ENCODE measurements at regions not wholly inside any gene's neighbourhood (a gene's known extent, or its start where the extent isn't known, plus 50 kb on each side); places are given as distances from the start of the nearest gene placed in this dataset.

- ChIA-PET POLR2A (no interaction called here), CTCF (no interaction called here)
- no peak overlapping the region for H3K27ac ChIP-seq (ENCODE audit: low read length)
- no peaks in the 10 kb centered on the region for H3K4me1 ChIP-seq (ENCODE audit: control insufficient read depth, insufficient read depth, low read length)
- H3K36me3 ChIP-seq (ENCODE audit: control insufficient read depth, insufficient read depth, low read length): no peaks in the 10 kb centered on the region
- TF ChIP-seq TCF7L2 (IDR thresholded peaks at IDR 0.05; ENCODE audit: low read depth, low read length) (no peak), SIN3A (IDR thresholded peaks at IDR 0.05; ENCODE audit: borderline replicate concordance, insufficient read depth, low read depth, low read length) (no peak), POLR2AphosphoS5 (IDR thresholded peaks at IDR 0.05; ENCODE audit: low read depth, low read length) (no peak)
- TF ChIP-seq, protein P1, sequence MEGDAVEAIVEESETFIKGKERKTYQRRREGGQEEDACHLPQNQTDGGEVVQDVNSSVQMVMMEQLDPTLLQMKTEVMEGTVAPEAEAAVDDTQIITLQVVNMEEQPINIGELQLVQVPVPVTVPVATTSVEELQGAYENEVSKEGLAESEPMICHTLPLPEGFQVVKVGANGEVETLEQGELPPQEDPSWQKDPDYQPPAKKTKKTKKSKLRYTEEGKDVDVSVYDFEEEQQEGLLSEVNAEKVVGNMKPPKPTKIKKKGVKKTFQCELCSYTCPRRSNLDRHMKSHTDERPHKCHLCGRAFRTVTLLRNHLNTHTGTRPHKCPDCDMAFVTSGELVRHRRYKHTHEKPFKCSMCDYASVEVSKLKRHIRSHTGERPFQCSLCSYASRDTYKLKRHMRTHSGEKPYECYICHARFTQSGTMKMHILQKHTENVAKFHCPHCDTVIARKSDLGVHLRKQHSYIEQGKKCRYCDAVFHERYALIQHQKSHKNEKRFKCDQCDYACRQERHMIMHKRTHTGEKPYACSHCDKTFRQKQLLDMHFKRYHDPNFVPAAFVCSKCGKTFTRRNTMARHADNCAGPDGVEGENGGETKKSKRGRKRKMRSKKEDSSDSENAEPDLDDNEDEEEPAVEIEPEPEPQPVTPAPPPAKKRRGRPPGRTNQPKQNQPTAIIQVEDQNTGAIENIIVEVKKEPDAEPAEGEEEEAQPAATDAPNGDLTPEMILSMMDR (IDR thresholded peaks at IDR 0.05): no peak
- TF ChIP-seq, protein P2, sequence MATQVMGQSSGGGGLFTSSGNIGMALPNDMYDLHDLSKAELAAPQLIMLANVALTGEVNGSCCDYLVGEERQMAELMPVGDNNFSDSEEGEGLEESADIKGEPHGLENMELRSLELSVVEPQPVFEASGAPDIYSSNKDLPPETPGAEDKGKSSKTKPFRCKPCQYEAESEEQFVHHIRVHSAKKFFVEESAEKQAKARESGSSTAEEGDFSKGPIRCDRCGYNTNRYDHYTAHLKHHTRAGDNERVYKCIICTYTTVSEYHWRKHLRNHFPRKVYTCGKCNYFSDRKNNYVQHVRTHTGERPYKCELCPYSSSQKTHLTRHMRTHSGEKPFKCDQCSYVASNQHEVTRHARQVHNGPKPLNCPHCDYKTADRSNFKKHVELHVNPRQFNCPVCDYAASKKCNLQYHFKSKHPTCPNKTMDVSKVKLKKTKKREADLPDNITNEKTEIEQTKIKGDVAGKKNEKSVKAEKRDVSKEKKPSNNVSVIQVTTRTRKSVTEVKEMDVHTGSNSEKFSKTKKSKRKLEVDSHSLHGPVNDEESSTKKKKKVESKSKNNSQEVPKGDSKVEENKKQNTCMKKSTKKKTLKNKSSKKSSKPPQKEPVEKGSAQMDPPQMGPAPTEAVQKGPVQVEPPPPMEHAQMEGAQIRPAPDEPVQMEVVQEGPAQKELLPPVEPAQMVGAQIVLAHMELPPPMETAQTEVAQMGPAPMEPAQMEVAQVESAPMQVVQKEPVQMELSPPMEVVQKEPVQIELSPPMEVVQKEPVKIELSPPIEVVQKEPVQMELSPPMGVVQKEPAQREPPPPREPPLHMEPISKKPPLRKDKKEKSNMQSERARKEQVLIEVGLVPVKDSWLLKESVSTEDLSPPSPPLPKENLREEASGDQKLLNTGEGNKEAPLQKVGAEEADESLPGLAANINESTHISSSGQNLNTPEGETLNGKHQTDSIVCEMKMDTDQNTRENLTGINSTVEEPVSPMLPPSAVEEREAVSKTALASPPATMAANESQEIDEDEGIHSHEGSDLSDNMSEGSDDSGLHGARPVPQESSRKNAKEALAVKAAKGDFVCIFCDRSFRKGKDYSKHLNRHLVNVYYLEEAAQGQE (IDR thresholded peaks at IDR 0.05; ENCODE audit: insufficient read depth in 1 of 2, low read depth in 2 of 2, low read length in 1 of 2): no peak
- H3K9me3 ChIP-seq (ENCODE audit: control insufficient read depth, insufficient read depth, low read depth, low read length): no peaks in the 10 kb centered on the region
- H3K27me3 ChIP-seq (ENCODE audit: control insufficient read depth, insufficient read depth, low read length): no peaks in the 10 kb centered on the region
- no TSS peak for BruUV-seq (replicated peaks)
- in situ Hi-C loops (cut with HindIII; ENCODE audit: low pct_unique_long_range_greater_than_20kb, low sequenced_read_pairs) (no loop called here), intact Hi-C loops (cut with micrococcal nuclease; ENCODE audit: unreplicated experiment) (no loop called here)
- DNase-seq (ENCODE audit: low read depth, low spot score) (no peak), ATAC-seq (no peak)
- H3K4me3 ChIP-seq (ENCODE audit: low read depth in 2 of 2, low read length in 2 of 2): no peak overlapping the region
These were observed 1851.6 kb downstream of the TP53TG3F start for GRCh38 chr16:35310999-35311398.

DNA sequence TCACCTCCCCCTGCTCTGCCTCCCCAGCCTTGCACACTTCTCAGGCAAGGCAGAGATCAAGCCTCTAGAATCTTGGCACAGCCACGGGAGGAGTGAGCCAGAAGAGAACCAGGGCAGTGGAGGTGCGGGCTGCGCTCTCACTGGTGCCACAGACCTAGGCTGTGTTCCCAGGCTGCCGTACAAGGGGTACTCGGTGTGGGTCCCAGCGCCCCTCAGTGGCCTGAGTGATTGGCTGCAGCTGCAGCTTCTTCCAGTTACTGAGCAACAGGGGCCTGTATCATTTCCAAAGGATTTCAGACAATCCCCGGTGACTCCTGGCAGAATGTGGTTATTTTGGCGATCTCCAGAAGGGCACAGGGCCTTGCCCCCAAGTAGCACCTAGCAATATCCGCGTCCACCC, 1852.1 kb downstream of the TP53TG3F start:
- TF ChIP-seq, protein P2 (IDR thresholded peaks at IDR 0.05; ENCODE audit: insufficient read depth in 1 of 2, low read depth in 2 of 2, low read length in 1 of 2): no peak
- TF ChIP-seq SIN3A (IDR thresholded peaks at IDR 0.05; ENCODE audit: borderline replicate concordance, insufficient read depth, low read depth, low read length) (no peak), POLR2AphosphoS5 (IDR thresholded peaks at IDR 0.05; ENCODE audit: low read depth, low read length) (no peak), TCF7L2 (IDR thresholded peaks at IDR 0.05; ENCODE audit: low read depth, low read length) (no peak)
- TF ChIP-seq, protein P1 (IDR thresholded peaks at IDR 0.05): no peak
- no peak overlapping the region for H3K4me3 ChIP-seq (ENCODE audit: low read depth in 2 of 2, low read length in 2 of 2)
- ChIA-PET POLR2A (no interaction called here), CTCF (no interaction called here)
- no TSS peak for BruUV-seq (replicated peaks)
- no peaks in the 10 kb centered on the region for H3K36me3 ChIP-seq (ENCODE audit: control insufficient read depth, insufficient read depth, low read length)
- in situ Hi-C loops (cut with HindIII; ENCODE audit: low pct_unique_long_range_greater_than_20kb, low sequenced_read_pairs) (no loop called here), intact Hi-C loops (cut with micrococcal nuclease; ENCODE audit: unreplicated experiment) (no loop called here)
- H3K4me1 ChIP-seq (ENCODE audit: control insufficient read depth, insufficient read depth, low read length): no peaks in the 10 kb centered on the region
- ATAC-seq (no peak), DNase-seq (ENCODE audit: low read depth, low spot score) (no peak)
- no peaks in the 10 kb centered on the region for H3K9me3 ChIP-seq (ENCODE audit: control insufficient read depth, insufficient read depth, low read depth, low read length)
- H3K27ac ChIP-seq (ENCODE audit: low read length): no peak overlapping the region
- no peaks in the 10 kb centered on the region for H3K27me3 ChIP-seq (ENCODE audit: control insufficient read depth, insufficient read depth, low read length)

All from Panc1 (cell line).